GM21737 (cell line): ENCODE measurements at regions not wholly inside any gene's neighbourhood (a gene's known extent, or its start where the extent isn't known, plus 50 kb on each side); places are given as distances from the start of the nearest gene placed in this dataset.

Experiments used
- ATAC-seq: cut with Tn5 transposase; IDR thresholded peaks from one replicate; pipeline ENCODE4 v1.9.1; 2021; ENCODE audit warnings: mild to moderate bottlenecking, moderate library complexity; ENCODE audit not compliant: unreplicated experiment

DNA sequence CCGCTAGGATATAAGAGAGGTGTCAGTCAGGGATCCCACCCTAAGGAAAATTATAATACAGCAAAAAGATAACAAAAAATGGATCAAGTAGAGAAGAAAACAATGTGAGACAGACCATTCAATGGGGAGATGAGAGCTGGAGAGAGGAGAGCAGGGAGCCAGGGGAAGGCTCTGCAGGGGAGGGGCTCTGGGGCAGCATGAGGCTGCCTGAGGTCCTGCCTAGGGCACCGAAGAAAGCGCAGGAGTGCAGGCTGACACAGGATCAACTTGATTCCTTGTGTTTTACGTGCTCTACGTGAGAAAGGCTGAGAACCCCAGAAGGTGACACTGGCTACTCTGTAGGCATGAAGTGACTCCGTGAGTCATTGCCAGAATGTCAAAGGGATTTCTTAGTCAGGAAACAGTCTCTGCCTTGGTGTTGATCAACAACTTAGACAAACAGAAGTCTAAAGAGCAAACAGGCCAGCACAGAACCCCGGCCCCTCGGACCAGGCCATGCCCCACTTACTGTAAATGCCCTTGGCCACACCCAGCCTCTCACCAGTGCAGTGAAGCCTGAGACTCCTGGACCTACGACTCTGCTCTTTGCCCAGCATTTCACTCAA, 290.1 kb upstream of the PRDM1 start:
- ATAC-seq, result no peak

DNA sequence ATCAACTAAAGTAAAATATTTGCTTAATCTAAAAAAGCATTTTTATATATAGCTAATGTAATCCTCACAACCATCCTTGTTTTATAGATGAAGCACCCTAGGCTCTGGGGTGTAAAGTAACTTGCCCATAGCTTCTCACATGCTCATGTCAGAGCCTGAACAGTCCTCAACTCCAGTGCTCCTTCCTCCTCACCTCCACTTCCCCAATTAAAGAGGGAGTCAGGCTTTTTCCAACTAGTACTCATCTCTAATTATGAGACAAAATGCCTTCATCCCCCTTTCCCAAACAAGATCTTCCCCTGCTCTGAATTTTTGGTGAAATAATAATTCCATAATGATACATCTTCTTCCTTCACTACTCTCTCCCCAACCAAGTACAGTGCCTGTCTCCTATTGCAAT, 290.8 kb upstream of the PRDM1 start:
- ATAC-seq, result no peak

DNA sequence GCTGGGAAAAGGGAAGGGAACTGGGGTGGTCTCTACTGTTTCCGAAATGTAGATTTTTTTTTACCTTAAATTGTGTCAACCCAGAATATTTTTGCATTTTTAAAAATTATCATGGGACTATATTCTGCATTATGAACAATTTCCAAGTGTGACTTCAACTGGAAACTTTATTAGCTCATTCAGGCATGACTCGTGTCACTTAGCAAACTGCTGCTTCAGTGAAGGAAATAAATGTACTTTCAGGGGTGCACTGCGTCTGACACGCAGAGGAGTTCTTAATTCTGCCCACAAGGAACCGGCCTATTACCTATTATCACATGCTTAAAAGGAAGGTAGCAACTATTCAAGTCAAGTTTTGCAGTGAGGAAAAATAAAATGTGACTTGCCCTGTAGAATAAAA, 291.3 kb upstream of the PRDM1 start:
- ATAC-seq, result no peak

DNA sequence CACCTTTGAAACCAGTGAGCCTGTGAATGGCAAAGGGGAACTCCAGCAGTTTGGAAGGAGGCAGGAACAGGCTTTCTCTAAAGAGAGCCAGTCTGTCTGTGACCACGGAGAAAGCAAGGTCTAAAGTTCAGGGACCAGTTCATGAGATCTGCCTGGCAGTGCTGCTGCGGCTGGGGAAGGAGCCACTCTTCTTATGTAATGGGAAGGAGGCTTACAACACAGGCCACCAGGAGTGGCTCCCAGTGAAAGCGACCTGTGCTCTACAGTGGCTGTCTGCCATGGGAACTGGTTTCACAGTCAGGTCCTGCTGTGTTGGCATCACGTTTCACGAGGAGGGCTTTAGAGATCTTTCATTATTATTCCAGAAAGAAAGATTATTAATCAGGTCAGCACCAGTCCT, 291.9 kb upstream of the PRDM1 start:
- no peak for ATAC-seq

DNA sequence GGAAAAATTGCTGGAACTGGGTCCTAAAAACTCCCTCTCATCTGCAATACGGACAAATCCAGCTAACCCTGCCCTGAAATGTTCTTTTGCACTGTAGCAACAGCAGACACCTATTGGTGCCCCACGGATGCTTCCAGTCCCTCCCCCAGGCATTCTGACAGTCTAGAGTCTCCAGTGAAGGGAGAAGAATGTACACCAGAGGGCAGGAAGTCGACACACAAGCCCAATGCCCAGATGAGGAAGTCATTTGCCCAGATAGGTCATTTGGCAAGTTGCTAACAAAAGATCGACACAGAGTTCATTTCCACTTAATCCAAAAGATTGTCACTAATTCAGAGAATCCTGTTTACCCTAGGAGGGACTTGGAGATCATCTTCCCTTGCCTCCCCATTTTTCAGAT, 293.0 kb upstream of the PRDM1 start:
- ATAC-seq, result no peak

DNA sequence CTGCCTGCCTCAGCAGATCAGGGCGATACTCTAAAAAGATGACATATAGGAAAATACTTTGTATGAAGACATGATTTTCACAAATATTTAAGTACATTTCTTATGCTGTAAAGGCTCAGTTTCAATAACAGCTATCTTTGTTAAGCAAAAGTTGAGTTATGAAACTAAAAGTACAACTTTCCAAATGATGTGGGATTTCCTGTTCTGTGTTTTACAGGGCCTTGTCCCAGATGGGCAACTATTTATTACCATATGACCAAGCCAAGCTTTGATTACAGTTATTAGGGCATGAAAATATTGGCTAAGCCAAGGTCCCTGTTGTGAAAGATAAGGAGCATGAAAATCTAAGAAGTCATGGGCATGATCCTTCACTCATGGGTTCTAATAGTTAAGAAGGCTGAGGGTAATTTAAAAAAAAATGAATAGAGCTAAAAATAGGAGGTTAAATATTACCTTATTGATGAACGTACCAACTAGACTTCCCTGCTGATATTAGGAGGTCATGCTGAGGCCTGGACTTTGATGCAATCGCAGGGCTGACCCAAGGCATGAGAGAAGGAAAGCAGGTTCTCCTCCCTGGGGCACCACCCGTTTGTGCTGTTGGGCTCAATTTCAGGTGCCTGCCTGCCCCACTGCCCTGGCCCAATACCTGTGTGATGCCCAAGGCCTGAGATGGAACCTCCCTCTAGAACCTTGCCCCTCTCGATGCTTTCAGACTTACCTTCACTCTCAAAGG, 294.4 kb upstream of the PRDM1 start:
- peak; percentile 45 for ATAC-seq

DNA sequence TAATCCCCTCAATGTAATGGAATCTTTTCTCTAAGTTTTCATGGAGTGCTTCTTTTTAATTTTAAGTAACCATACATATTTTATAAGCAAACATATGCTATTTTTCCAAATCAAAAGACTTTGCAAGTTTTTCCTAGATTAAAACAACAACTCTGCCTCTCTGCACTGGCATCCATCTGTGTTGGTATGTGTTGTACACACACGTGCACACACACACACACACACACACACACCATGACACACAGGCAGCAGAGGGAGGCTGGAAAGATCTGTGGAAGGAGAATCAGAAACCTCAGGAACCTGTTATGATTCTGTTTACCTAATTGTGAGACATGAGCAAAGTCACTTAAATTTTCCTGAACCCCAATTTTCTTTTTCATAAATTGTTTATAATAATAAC, 295.0 kb upstream of the PRDM1 start:
- ATAC-seq, result no peak

DNA sequence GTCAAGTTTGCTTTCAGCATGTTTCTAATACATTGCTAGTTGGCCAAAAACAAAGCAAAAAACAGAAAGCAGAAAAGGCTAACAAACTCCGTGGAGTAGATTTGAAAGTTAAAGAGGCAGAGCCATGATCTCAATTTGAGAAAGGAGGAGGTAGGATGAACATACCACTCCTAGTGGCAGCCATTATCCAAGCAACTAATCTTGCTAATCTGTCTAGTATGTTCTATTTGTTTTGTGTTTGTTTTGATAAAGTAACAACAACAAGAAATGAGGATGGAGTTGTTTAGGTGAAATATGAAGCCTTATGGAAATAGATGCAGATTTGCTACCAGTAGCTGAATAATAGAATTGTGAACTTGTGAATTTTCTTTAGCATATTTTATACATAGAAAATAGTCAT, 295.5 kb upstream of the PRDM1 start:
- no peak for ATAC-seq

DNA sequence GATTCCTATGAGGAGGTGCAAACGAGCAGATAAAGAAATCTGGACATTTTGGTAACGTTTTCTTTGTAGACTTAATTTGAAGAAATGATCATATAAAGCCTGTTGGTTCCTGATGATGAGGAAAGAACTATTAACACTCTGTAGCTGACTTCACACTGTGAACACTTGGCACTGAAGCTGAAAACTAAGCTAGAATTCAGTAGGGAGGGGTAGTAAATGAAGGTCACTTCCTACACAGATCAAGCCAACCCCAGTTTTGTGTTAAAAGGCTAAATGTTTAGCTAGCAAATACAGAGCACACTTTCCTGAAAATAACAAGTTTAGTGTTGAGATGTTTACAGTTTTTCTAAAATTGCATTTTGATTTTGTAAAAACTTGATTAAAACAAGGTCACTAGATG, 296.2 kb upstream of the PRDM1 start:
- no peak for ATAC-seq

DNA sequence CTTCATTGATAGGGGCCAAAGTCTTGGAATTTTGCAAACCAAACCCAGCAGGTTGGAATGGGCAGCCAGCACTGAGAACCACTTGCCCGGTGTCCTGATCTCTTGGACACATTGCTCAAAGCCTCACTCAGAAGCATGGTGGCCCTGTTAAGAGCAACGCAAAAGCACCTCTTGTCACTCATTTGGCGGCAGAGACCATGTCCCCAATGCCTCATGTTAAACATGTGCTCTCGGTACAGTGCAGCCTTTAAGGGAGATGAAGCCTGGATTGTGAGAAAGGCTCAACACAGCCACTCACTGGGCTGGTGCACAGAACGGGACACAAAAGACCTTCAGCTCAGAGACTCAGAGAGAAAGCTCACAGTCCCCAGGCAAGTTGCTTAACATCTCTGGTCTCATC, 298.4 kb upstream of the PRDM1 start:
- no peak for ATAC-seq

DNA sequence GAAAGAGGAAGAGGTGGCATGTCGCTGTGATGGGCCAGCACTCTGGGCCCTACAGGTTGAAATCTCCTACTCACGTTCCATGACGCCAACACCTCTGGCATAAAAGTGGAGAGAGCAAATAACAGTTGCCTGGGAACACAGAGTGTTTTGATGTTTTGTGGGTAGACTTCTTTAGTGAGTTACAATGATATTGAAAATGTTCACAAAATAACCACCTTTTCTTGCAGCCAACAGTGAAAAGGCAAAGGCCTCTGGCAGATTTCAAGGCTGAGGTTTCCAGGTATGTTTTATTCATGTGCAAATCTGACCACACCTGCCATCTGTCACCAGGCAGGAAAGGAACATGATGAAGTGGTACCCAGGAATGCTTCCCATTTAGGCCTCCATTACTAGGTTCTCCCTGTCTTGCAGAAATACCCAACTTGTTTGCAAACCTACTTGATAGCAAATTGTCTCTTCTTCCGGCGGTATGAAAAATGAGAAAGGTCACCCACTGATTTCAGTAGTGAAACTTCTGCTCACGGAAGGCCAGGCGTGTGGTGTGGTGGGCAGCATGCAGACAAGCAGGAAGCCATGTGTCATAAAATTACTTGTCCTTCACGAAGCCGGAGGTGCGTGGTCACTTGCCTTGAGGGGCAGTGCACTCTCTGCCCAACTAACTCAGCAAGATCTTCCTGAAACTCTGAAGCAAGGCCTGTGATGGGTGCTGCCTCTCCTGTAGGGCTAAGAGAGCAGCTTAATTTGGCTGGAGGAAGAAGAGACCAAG, 299.1 kb upstream of the PRDM1 start:
- peak; percentile 59 for ATAC-seq

DNA sequence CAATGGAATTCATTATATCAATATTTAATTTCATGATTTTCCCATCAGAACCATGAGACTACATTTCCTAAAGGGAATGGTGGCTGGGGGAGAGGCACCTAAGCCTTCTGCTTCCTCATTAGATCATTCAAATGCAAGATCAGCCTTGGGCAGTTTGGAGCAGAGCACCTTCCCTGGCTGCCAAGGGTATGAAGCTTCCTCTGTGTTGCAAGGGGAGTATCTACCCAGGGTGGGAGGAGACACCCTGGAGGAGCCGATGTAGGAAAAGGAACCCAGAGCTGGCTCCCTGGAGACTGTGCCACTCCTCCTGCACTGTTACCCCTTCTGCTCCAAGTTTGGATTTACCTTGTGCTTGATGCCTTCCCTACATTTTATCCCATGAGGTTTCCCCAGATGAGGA, 299.7 kb upstream of the PRDM1 start:
- ATAC-seq, result no peak

DNA sequence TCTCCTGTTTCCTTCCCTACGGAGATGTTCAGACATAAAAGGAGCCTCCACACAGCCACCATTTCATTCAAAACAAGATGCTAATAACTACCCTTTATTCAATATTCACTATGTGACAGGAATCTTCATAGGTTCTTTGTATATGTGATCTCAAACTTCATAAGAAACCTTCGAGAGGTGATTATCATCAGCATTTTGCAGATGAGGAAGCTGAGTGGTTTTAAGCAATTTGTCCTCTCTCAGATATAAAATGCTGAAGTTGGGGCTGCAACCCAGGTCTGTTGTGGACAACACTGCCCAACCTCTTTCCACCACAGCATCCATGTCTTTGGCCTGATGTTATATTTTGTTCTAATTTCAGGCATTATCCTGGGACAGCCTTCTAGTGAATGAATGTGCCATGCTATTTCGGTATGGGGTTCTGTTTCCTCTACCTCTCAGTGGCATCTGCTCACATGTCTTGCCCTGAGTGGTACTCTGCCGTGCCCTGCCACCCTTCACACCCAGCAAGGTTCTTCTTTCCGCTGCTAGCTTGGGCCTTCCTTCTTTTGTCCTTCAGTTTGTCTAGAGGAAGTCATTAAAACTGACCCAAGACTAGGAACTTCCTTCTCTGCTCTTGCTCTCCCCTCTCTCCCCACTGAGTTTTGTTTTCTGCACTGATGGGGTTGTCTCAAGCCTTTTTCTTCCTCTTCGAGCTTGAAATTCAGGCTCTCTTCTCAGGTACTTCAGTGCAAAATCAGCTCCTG, 300.9 kb upstream of the PRDM1 start:
- ATAC-seq, result no peak

DNA sequence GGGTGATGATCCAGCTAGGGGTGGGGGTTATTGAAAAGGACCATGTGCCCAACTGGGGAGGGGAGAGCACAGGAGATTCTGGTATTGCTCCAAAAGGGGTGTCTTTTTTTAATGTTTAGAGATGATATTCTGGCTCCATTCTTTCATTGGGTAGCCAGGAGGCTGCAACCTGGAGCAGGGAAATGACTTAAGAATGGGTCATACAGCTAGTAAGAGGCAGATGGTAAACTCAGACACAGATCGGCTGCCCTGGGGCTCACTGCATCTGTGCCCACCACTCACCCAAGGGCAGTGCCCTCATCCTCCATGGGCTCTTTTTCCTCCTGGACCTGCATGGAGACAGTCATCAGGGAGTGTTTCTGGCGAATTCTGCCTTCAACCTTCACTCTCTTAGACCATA, 302.0 kb upstream of the PRDM1 start:
- no peak for ATAC-seq

DNA sequence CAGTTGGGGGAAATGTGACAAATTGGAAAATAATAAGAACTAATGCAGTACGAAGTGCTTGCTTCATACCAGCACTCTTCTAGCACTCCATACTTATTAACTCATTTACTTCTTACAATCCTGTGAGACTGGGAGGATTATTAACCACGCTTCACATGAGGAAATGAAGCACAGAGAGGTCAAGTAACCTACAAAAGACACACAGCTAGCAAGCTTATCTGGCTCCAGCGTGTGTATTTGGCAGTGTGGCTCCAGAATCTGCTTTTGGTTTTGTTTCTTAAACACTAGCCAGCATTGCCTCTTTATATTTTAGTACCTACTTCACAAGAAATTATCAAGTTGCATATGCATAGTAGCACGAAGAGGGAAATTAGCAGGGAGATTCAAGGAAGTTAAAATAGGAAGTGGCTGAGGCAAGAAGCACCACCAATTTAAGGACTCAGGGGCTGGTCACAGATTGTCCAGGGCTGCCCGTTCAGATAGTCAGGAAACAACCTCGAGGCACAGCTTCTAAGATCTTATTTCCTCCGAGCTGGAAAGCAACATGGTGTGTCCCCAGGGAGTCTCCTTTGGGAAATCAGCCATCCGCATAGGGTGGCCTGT, 302.7 kb upstream of the PRDM1 start:
- ATAC-seq, result no peak

DNA sequence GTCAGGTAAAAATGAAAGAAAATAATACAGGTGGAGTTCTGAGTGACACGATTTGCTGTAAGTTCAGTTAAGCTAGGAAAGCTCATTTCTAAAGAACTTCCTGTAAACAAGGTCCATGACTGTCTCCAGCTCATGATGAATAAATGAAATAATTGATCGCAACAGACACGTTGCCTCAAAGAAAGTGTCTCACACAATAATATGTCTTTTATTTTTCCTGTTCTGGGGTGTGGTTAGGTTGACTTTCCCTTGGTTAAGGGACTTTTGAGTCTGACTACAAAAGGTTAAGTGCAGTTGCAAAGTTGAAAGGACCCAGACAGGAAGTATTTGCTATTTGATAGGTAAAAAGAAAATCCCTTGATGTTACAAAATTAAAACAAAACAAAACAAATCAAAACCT, 304.2 kb upstream of the PRDM1 start:
- no peak for ATAC-seq

DNA sequence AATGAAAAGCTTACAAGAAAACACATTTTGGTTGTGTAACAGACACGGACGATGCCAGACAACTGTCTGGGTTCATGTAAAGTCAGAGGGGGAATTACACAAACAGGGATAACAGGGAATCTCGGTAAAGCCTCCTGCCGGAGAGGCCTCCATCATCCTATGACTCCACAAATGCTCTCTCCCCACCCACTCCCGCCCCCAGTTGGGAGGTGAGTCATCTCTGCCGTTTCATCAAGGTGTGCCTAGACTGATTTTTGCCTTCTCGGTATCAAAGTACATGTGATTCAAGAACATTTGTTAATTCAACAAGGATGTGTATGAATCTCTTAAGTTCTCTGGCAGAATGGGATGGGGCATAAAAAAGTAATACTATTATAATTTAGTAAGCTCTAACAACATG, 304.9 kb upstream of the PRDM1 start:
- no peak for ATAC-seq

DNA sequence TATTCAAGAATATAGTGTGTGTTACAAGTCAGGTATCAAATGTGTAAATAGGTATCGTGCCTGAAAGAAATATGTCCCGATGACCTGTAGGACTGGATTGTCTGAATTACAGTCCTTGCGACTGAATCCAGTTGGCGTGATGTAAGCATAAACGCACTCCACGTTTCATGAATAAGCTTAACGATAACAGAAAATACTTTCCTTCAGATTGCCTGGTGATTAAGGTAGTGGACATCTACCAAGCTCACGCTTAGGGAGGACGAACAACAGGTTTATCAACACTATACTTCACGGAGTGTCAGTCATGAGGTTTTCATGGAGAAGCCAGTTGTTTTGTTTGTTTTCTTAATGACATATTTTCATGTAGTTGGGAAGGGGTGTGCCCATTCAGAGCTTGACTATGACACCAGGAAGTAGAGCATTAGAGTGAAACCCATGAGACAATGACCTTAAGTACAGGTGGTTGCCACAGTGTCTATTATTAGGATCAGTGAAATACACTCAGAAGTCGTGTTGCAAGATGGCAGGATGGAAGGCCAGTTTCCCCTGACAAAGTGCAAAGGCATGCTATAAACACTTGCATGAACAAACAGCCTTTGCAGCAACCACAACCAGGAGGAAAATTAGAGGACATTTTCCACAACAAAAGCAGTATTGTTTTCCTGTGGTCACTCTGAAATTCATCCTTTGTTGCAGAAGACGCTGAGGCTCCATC, 305.8 kb upstream of the PRDM1 start:
- no peak for ATAC-seq

DNA sequence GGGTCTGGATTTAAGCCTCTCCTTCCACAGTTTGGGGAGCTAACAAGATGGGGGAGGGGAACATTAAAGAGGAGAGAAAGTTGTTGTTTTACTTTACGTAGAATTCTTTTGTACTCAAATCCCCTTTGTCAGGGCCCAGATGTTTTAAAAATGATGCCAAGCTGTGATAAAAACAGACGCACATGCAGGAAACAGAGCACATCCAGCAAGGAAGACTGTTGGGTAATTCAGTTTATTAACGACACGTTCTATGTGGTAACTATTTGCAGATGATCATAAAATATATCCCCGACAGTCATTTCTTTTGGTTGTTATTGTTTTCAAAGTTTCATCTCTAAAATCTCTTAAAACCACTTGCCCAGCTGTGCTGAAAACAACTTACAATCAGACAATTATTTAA, 307.0 kb upstream of the PRDM1 start:
- ATAC-seq, result no peak

DNA sequence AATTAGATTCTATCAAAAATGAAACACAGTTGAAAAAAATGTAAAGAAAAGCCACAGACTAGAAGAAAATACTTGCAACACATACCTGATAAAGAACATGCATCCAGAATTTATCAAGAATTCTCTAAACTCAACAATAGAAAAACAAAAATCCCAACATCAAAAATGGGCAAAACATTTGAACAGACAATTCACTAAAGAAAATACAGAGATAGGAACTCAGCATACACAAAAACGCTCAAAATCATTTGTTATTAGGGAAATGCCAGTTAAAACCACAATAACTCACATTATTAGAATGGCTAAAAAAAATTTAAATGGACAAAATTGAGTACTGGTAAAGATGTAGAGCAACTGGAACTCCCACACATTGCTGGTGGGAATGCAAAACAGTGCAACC, 311.0 kb upstream of the PRDM1 start:
- ATAC-seq, result no peak

DNA sequence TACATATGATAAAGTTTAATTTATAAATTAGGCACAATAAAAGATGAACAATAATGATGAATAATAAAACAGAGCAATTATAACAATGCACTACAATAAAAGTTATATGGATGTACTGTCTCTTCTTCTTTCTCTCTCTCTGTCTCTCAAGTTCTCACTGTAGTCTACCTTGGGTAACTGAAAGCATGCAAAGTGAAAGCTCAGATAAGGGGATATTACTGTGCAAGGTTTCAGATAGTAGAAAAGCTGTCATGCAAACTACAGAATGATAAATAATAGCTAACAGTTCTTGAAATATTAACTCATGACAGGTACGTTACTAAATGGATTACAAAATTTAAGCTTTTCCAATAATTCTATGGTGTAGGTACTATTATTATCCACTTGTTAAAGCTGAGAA, 311.9 kb upstream of the PRDM1 start:
- peak; percentile 83 for ATAC-seq
